SK-N-SH (cell line): ENCODE measurements at regions not wholly inside any gene's neighbourhood (a gene's known extent, or its start where the extent isn't known, plus 50 kb on each side); places are given as distances from the start of the nearest gene placed in this dataset.

ENCODE experiments used
- CTCF ChIA-PET: fragments of 300-600, 350-600 bp; formaldehyde crosslinking; extraction: SDS; loops from one replicate; lab custom pipeline; 2021; lab: Yijun Ruan, JAX
- POLR2A ChIA-PET: fragments of 350-600 bp; sonication (Branson Sonifier 250); formaldehyde crosslinking; extraction: SDS; loops from one replicate; lab custom pipeline; 2020; ENCODE audit warnings: antibody characterized with exemption, inconsistent platforms; lab: Yijun Ruan, JAX
- DNase-seq: peaks from one replicate; pipeline ENCODE4 v3.0.0; 2012
- H2AFZ ChIP-seq: fragments of 200-600 bp; sonication (generic); 2 replicates; pipeline ENCODE4 v1.8.1; 2016; ENCODE audit warnings: antibody characterized with exemption, mild to moderate bottlenecking, low read depth
- H3F3A ChIP-seq: fragments of 200-600 bp; sonication (generic); replicated peaks from 2 replicates; pipeline ENCODE3; 2016; ENCODE audit warnings: antibody characterized with exemption, mild to moderate bottlenecking; ENCODE audit not compliant: insufficient read depth
- H3K27ac ChIP-seq, 2 experiments: fragments of 200-500 bp in 1 of 2; fragments of 200-600 bp in 1 of 2; sonication (Bioruptor generic) in 1 of 2; sonication (generic), shearing (Covaris generic) in 1 of 2; 2 replicates each; pipeline versions ENCODE4 v1.5.1 to v1.6.1; 2014 to 2016; ENCODE audit warnings: low read depth in 2 of 2, inconsistent platforms in 1 of 2, low read length in 1 of 2, mild to moderate bottlenecking in 1 of 2, mixed read lengths in 1 of 2
- H3K27me3 ChIP-seq: fragments of 200-600 bp; sonication (generic), shearing (Covaris generic); 2 replicates; pipeline ENCODE4 v1.6.1; 2016; ENCODE audit warnings: mixed run types; ENCODE audit not compliant: insufficient read depth
- H3K36me3 ChIP-seq, 2 experiments: fragments of 200-500 bp in 1 of 2; fragments of 200-600 bp in 1 of 2; sonication (Bioruptor generic) in 1 of 2; sonication (generic) in 1 of 2; replicated peaks in 1 of 2; 2 replicates each; pipeline versions ENCODE3 to v1.5.1; 2014 to 2016; ENCODE audit warnings: low read length in 1 of 2, mild to moderate bottlenecking in 1 of 2; ENCODE audit not compliant: insufficient read depth in 2 of 2, control insufficient read depth in 1 of 2
- H3K4me1 ChIP-seq, 2 experiments: fragments of 200-500 bp in 1 of 2; fragments of 200-600 bp in 1 of 2; sonication (Bioruptor generic) in 1 of 2; sonication (generic), shearing (Covaris generic) in 1 of 2; 2 replicates each; pipeline versions ENCODE4 v1.5.1 to v1.6.1; 2014 to 2016; ENCODE audit warnings: low read depth in 1 of 2, low read length in 1 of 2, mixed run types in 1 of 2; ENCODE audit not compliant: insufficient read depth in 2 of 2, control insufficient read depth in 1 of 2
- H3K4me2 ChIP-seq: fragments of 200-600 bp; sonication (generic), shearing (Covaris generic); 2 replicates; pipeline ENCODE4 v1.6.1; 2017; ENCODE audit warnings: mixed run types
- H3K4me3 ChIP-seq, 2 experiments: fragments of 200-500 bp in 1 of 2; fragments of 200-600 bp in 1 of 2; sonication (Bioruptor generic) in 1 of 2; sonication (generic), shearing (Covaris generic) in 1 of 2; 2 replicates each; pipeline versions ENCODE4 v1.5.1 to v1.8.1; 2014 to 2016; ENCODE audit warnings: low read depth in 2 of 2, inconsistent platforms in 1 of 2, low read length in 1 of 2, mild to moderate bottlenecking in 1 of 2, mixed read lengths in 1 of 2, moderate library complexity in 1 of 2
- H3K79me2 ChIP-seq: fragments of 200-600 bp; sonication (generic); 2 replicates; pipeline ENCODE4 v1.8.1; 2017; ENCODE audit warnings: mild to moderate bottlenecking; ENCODE audit not compliant: insufficient read depth
- H3K9ac ChIP-seq: fragments of 200-600 bp; sonication (generic); 2 replicates; pipeline ENCODE4 v1.6.1; 2017; ENCODE audit warnings: mixed run types
- H3K9me2 ChIP-seq: fragments of 200-600 bp; sonication (generic); 2 replicates; pipeline ENCODE4 v1.6.1; 2017; ENCODE audit warnings: mixed run types
- H3K9me3 ChIP-seq: fragments of 200-600 bp; sonication (generic); 2 replicates; pipeline ENCODE4 v1.6.1; 2017; ENCODE audit warnings: mixed run types, mild to moderate bottlenecking, moderate library complexity
- H4K20me1 ChIP-seq: fragments of 200-600 bp; sonication (generic); 2 replicates; pipeline ENCODE4 v1.6.1; 2017; ENCODE audit warnings: mild to moderate bottlenecking, mixed run types; ENCODE audit not compliant: insufficient read depth
- CTCF ChIP-seq: fragments of 200-600 bp; sonication (generic); IDR thresholded peaks from 2 replicates; pipeline ENCODE4 v1.6.1; 2017; ENCODE audit warnings: antibody characterized with exemption, mild to moderate bottlenecking, moderate library complexity
- FOSL2 ChIP-seq: IDR thresholded peaks from 2 replicates; pipeline ENCODE4 v1.4.0; 2012; ENCODE audit warnings: low read depth, mild to moderate bottlenecking, moderate library complexity, borderline replicate concordance
- GATA2 ChIP-seq: sonication (generic); formaldehyde crosslinking; IDR thresholded peaks from 2 replicates; pipeline ENCODE4 v1.5.0; 2020; ENCODE audit warnings: mild to moderate bottlenecking, missing genetic modification reagents
- MEF2A ChIP-seq: IDR thresholded peaks from 2 replicates; pipeline ENCODE4 v1.4.0; 2012; ENCODE audit warnings: low read depth, borderline replicate concordance
- TEAD4 ChIP-seq: IDR thresholded peaks from 2 replicates; pipeline ENCODE4 v1.4.0; 2012; ENCODE audit warnings: mild to moderate bottlenecking, borderline replicate concordance; ENCODE audit not compliant: insufficient read depth
- YY1 ChIP-seq: IDR thresholded peaks from 2 replicates; pipeline ENCODE4 v1.4.0; 2012; ENCODE audit warnings: low read depth, mild to moderate bottlenecking
- ZBTB33 ChIP-seq: IDR thresholded peaks from 2 replicates; pipeline ENCODE4 v1.4.0; 2012; ENCODE audit warnings: low read depth, borderline replicate concordance
- WGBS: methylation state at CpG from one replicate; pipeline ENCODE4 v1.1.6; 2017; ENCODE audit warnings: low lambda C conversion rate; 5-methylcytosine and 5-hydroxymethylcytosine counted together

GRCh38 chr5:166979307-166979895 is 1312.0 kb upstream of the WWC1 start:
- Histone ChIP-seq H3K9ac (no peak overlapping the region), H3K4me2 (peak overlapping the region; percentile 89), H3K9me3 (no peaks in the 10 kb centered on the region), H3K36me3 (no peaks in the 10 kb centered on the region), H3K79me2 (no peaks in the 10 kb centered on the region), H2AFZ (peak overlapping the region; percentile 35; the same call in 1 of the 2 replicates), H3K27ac (no peak overlapping the region), H3K4me3 (peak overlapping the region; percentile 54 to 62), H4K20me1 (no peaks in the 10 kb centered on the region), H3F3A (no peaks in the 10 kb centered on the region), H3K27me3 (no peaks in the 10 kb centered on the region), H3K4me1 (peaks cover 0 to 3% of the 10 kb centered on the region in 2 experiments; a peak in 2 of 4 replicates), H3K9me2 (no peaks in the 10 kb centered on the region)
- POLR2A ChIA-PET = no interaction called here
- 2% methylated on average over 13 of the region's 13 CpGs for WGBS
- CTCF ChIA-PET = interaction anchor here (0.8 to 1.4 kb wide), 6 partner anchors 17 to 265 kb away, joined by 3 to 5 read pairs (median 3); no protein-coding TSS in a partner anchor
- no peak for TF ChIP-seq TEAD4
- TF ChIP-seq CTCF = no peak
- DNase-seq = no peak

- Histone ChIP-seq H3K9me3 (no peaks in the 10 kb centered on the region), H3K79me2 (no peaks in the 10 kb centered on the region), H3K27ac (no peak overlapping the region), H2AFZ (no peak overlapping the region), H3K4me2 (no peak overlapping the region), H3K9ac (no peak overlapping the region), H3K4me1 (peaks cover 0 to 3% of the 10 kb centered on the region in 2 experiments; a peak in 2 of 4 replicates), H3K27me3 (no peaks in the 10 kb centered on the region), H3F3A (no peaks in the 10 kb centered on the region), H3K4me3 (no peak overlapping the region), H4K20me1 (no peaks in the 10 kb centered on the region), H3K36me3 (no peaks in the 10 kb centered on the region), H3K9me2 (no peaks in the 10 kb centered on the region)
- CTCF ChIA-PET = interaction anchor here (1.1 kb wide), 1 partner anchor 585 kb away, joined by 3 read pairs; no protein-coding TSS in a partner anchor
- POLR2A ChIA-PET = no interaction called here
- no peak for DNase-seq
- whole genome bisulfite sequencing = 19% methylated on average over 1 of the region's 1 CpG
- TF ChIP-seq MEF2A (no peak), FOSL2 (no peak), GATA2 (CRISPR knock-in tag) (no peak), YY1 (no peak), ZBTB33 (no peak)
These were observed 1310.8 kb upstream of the WWC1 start for GRCh38 chr5:166980666-166981065.
